ENCODE measurements at regions not wholly inside any gene's neighbourhood (a gene's known extent, or its start where the extent isn't known, plus 50 kb on each side); places are given as distances from the start of the nearest gene placed in this dataset.

GRCh38 chr3:14273901-14274611 lies 95.4 kb downstream of the LSM3 start:
- no peak for FAIRE-seq

- no peak for FAIRE-seq
Observed at GRCh38 chr3:14274612-14274936, 96.0 kb downstream of the LSM3 start.

- no peak for FAIRE-seq
Observed at GRCh38 chr3:14274999-14275961, 96.7 kb downstream of the LSM3 start.

- no peak for FAIRE-seq
Observed at GRCh38 chr3:14275962-14276909, 97.6 kb downstream of the LSM3 start.

GRCh38 chr3:14277557-14277956 lies 98.9 kb downstream of the LSM3 start:
- FAIRE-seq: no peak

GRCh38 chr3:14278265-14278798 lies 99.7 kb downstream of the LSM3 start:
- no peak for FAIRE-seq

- no peak for FAIRE-seq
Observed at GRCh38 chr3:14278799-14279625, 100.4 kb downstream of the LSM3 start.

GRCh38 chr3:14279626-14280061 lies 101.0 kb downstream of the LSM3 start:
- no peak for FAIRE-seq

- FAIRE-seq: no peak
Observed at GRCh38 chr3:14280326-14280725, 101.7 kb downstream of the LSM3 start.

- FAIRE-seq: no peak
Observed at GRCh38 chr3:14281053-14281452, 102.4 kb downstream of the LSM3 start.

GRCh38 chr3:14282001-14282705 lies 103.5 kb downstream of the LSM3 start:
- FAIRE-seq: no peak

GRCh38 chr3:14282706-14283075 lies 104.1 kb downstream of the LSM3 start:
- no peak for FAIRE-seq

- no peak for FAIRE-seq
Observed at GRCh38 chr3:14283092-14283812, 104.6 kb downstream of the LSM3 start.

- no peak for FAIRE-seq
Observed at GRCh38 chr3:14283813-14284438, 105.3 kb downstream of the LSM3 start.

GRCh38 chr3:14284694-14285547 lies 106.3 kb downstream of the LSM3 start:
- FAIRE-seq: no peak

- FAIRE-seq: no peak
Observed at GRCh38 chr3:14285548-14285925, 106.9 kb downstream of the LSM3 start.

GRCh38 chr3:14286887-14287500 lies 108.4 kb downstream of the LSM3 start:
- FAIRE-seq: no peak

GRCh38 chr3:14288177-14288788 lies 109.7 kb downstream of the LSM3 start:
- FAIRE-seq: no peak
